Bronchial epithelial cell (primary cell): ENCODE measurements at regions not wholly inside any gene's neighbourhood (a gene's known extent, or its start where the extent isn't known, plus 50 kb on each side); places are given as distances from the start of the nearest gene placed in this dataset.

ENCODE experiments used
- DNase-seq: peaks from one replicate; pipeline ENCODE4 v3.0.0-alpha.2; 2010; ENCODE audit warnings: low read depth
- FAIRE-seq: peaks from 2 replicates; lab custom pipeline; 2011; peaks lifted over from hg19 to GRCh38; lab: Jason Lieb, UNC
- H3K27me3 ChIP-seq: 2 replicates; pipeline ENCODE4 v1.5.1; 2011; ENCODE audit warnings: low read length; ENCODE audit not compliant: control insufficient read depth, insufficient read depth
- H3K36me3 ChIP-seq: 2 replicates; pipeline ENCODE4 v1.5.1; 2011; ENCODE audit warnings: low read length; ENCODE audit not compliant: control insufficient read depth, insufficient read depth
- H3K4me3 ChIP-seq: 2 replicates; pipeline ENCODE4 v1.5.1; 2011; ENCODE audit warnings: mild to moderate bottlenecking, low read depth, low read length, control low read depth
- TF ChIP-seq, protein P1 (sequence below): IDR thresholded peaks from 2 replicates; pipeline ENCODE4 v1.5.1; 2011; ENCODE audit warnings: mild to moderate bottlenecking, moderate library complexity, low read length, control low read depth, inconsistent platforms; ENCODE audit not compliant: insufficient read depth, severe bottlenecking

DNA sequence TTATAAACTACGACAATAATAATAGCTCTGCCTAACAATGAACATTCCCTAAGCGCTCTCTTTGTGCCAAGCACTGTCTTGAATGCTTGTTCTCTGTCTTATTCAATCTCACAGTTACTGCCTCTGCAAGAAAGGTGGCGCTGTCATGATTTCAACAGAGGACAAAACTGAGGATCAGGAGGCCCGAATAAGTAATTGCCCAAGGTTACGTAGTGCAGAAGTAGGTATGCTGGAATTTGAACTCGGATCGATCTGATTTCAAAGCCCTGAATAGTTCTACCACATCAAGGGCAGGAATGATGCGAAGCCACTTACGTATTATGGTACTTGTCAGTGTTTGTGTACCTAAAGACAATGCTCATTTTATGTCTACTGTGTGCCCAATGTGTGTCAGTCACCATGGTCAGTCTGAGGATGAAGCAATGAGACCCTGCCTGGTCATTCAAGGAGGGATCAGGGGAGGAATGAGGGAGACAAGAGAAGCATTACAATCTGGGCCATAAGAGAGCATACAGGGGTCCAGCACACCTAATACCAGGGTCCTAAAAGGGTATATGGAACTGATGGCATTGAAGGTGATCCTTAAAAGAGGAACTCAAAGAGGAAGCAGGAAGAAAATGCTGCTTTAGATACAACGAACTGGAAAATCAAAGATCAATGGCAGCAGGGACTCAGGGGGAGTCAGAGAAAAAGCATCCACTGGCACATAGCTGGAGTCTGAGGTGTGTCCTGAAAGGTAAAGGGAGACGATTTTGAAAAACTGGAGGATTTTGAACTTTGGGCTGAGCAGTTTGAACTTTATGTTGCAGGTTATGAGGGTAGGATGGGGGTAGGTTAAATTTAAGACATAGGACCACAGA lies 389.2 kb downstream of the PLPP3 start:
- Histone ChIP-seq H3K27me3 (no peaks in the 10 kb centered on the region), H3K4me3 (no peak overlapping the region), H3K36me3 (no peaks in the 10 kb centered on the region)
- TF ChIP-seq, protein P1, sequence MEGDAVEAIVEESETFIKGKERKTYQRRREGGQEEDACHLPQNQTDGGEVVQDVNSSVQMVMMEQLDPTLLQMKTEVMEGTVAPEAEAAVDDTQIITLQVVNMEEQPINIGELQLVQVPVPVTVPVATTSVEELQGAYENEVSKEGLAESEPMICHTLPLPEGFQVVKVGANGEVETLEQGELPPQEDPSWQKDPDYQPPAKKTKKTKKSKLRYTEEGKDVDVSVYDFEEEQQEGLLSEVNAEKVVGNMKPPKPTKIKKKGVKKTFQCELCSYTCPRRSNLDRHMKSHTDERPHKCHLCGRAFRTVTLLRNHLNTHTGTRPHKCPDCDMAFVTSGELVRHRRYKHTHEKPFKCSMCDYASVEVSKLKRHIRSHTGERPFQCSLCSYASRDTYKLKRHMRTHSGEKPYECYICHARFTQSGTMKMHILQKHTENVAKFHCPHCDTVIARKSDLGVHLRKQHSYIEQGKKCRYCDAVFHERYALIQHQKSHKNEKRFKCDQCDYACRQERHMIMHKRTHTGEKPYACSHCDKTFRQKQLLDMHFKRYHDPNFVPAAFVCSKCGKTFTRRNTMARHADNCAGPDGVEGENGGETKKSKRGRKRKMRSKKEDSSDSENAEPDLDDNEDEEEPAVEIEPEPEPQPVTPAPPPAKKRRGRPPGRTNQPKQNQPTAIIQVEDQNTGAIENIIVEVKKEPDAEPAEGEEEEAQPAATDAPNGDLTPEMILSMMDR, result peak; percentile 18
- FAIRE-seq (no peak), DNase-seq (no peak)

DNA sequence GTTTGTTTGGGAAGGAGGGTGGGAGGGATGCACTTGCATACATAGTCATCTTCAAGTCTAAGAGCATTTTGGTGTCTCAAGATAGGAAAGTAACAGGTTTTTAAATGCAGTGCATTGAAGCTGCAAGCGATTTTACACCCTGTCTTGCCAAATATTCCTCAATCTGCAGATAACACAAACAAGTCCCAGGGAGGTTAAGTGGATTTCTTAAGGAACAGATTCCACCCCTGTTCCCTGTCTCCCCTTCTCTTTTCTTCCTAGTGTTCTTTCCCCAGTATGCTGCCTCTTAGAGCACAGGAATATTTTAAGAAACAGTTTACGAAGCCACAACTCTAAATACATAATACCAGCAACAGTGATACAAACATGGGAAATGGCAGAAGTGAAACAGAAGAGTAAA lies 389.9 kb downstream of the PLPP3 start:
- DNase-seq (no peak), FAIRE-seq (no peak)

DNA sequence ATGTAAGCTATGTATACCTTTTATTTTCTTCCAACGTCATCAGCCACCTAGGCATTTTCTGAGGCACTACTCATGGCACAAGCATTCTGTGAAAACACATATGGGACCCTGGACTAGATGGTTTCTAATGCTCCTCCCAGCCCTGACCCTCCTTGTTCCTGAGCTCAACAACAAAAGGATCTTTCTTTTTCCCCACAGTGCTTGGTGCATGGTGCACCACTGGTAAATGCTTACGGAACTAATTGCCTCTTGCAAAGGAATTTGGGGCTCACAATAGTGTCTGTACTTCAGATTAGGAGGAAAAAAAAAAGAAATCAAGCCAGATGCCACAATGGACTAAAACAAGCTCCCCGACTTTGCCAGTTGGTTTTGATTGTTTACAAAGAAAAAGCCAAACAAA lies 390.5 kb downstream of the PLPP3 start:
- Histone ChIP-seq H3K4me3 (no peak overlapping the region), H3K36me3 (no peaks in the 10 kb centered on the region), H3K27me3 (no peaks in the 10 kb centered on the region)
- FAIRE-seq (no peak), DNase-seq (no peak)
- TF ChIP-seq, protein P1, result no peak

More for the DNA sequence above, 389.9 kb downstream of the PLPP3 start:
- Histone ChIP-seq H3K27me3 (no peaks in the 10 kb centered on the region), H3K4me3 (no peak overlapping the region), H3K36me3 (no peaks in the 10 kb centered on the region)
- TF ChIP-seq, protein P1, result no peak

DNA sequence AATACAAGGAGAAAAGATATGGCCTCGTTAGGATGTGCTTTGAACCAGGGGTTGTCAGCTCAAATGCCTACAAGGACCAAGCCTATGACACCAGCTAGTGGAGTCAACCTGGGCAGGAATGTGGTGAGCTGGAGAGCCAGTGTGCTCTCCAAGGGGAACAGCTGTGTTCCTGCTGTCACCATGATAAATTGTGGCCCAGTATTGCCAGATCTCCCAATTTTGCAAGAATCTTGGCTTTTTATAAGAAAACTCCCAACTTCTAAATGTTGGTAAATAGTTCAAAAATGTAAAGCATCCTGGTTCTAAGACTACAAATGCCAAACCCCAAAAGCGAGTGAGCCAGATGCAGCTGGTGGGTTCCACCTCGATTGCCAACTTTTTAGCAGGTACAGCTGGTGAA lies 391.1 kb downstream of the PLPP3 start:
- DNase-seq (no peak), FAIRE-seq (no peak)
- Histone ChIP-seq H3K4me3 (no peak overlapping the region), H3K27me3 (no peaks in the 10 kb centered on the region), H3K36me3 (no peaks in the 10 kb centered on the region)
- TF ChIP-seq, protein P1, result no peak

DNA sequence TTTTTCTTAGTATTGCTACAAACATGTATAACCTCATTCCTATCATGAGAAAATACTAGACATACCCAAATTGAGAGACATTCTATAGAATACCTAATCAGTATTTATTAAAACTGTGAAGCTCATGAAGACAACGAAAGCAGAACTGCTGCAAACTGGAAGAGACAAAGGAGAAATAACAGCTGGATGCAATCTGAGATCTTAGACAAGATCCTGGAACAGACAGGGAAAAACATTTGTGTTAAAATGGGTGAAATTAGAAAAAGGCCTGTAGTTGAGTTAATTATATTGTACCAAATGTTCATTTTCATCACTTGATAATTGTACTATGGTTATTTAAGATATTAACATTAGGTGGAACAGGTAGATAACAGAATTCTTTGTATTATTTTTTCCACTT lies 392.0 kb downstream of the PLPP3 start:
- DNase-seq (no peak), FAIRE-seq (no peak)
- Histone ChIP-seq H3K36me3 (no peaks in the 10 kb centered on the region), H3K27me3 (no peaks in the 10 kb centered on the region), H3K4me3 (no peak overlapping the region)
- TF ChIP-seq, protein P1, result no peak

DNA sequence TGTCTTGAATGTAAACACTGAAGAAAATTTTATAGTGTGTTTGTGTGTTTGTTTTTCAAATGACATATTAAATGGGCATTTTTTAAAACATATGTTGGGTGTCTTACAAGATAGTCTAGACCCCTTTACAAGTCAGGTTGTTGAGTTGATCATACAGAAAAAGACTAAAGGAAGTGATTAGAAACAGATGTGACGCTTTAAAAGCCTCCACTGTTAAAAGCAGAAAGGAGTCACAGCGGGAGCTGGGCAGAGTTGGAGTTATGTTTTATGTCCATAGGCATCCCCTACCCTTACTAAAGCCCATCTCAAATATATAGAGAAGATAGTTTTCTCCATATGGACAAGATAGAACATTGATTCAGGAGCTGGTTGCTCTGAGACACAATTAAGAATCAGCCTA lies 393.9 kb downstream of the PLPP3 start:
- Histone ChIP-seq H3K4me3 (no peak overlapping the region), H3K36me3 (no peaks in the 10 kb centered on the region), H3K27me3 (no peaks in the 10 kb centered on the region)
- TF ChIP-seq, protein P1, result no peak
- no peak for DNase-seq
- no peak for FAIRE-seq
